ENCODE measurements at regions not wholly inside any gene's neighbourhood (a gene's known extent, or its start where the extent isn't known, plus 50 kb on each side); places are given as distances from the start of the nearest gene placed in this dataset.

DNA sequence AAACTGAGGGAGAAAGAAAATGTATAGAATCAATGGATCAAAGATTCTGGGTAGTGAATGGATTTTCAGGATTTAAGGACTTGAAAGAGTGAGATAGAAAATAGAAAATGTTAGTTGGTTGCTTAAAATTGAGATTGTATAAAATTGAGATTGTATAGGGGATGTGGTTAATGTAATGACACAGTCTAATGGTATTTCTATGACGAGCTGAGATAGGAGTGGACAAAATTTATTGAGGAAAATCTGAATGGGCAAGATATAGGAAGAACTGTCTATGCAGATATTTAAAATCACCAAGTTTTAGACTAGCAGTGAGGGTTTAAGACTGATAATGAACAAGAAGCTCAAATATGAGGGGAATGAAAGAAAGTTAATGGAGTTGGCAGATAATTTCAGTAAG is 406.6 kb downstream of the NYAP2 start:
- TF ChIP-seq, protein P1, sequence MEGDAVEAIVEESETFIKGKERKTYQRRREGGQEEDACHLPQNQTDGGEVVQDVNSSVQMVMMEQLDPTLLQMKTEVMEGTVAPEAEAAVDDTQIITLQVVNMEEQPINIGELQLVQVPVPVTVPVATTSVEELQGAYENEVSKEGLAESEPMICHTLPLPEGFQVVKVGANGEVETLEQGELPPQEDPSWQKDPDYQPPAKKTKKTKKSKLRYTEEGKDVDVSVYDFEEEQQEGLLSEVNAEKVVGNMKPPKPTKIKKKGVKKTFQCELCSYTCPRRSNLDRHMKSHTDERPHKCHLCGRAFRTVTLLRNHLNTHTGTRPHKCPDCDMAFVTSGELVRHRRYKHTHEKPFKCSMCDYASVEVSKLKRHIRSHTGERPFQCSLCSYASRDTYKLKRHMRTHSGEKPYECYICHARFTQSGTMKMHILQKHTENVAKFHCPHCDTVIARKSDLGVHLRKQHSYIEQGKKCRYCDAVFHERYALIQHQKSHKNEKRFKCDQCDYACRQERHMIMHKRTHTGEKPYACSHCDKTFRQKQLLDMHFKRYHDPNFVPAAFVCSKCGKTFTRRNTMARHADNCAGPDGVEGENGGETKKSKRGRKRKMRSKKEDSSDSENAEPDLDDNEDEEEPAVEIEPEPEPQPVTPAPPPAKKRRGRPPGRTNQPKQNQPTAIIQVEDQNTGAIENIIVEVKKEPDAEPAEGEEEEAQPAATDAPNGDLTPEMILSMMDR (tag by site-specific recombination; IDR thresholded peaks at IDR 0.05), result no peak
- TF ChIP-seq ZNF274 (IDR thresholded peaks at IDR 0.05; ENCODE audit: low read length) (no peak), ZNF274 (tag by site-specific recombination; IDR thresholded peaks at IDR 0.05; ENCODE audit: borderline replicate concordance) (no peak), ZNF155 (tag by site-specific recombination; IDR thresholded peaks at IDR 0.05) (no peak), ZSCAN16 (tag by site-specific recombination; IDR thresholded peaks at IDR 0.05) (no peak), REPIN1 (tag by site-specific recombination; IDR thresholded peaks at IDR 0.05; ENCODE audit: low read depth) (no peak), EGR2 (tag by site-specific recombination; IDR thresholded peaks at IDR 0.05; ENCODE audit: low read depth) (no peak)
- TF ChIP-seq, protein P2, sequence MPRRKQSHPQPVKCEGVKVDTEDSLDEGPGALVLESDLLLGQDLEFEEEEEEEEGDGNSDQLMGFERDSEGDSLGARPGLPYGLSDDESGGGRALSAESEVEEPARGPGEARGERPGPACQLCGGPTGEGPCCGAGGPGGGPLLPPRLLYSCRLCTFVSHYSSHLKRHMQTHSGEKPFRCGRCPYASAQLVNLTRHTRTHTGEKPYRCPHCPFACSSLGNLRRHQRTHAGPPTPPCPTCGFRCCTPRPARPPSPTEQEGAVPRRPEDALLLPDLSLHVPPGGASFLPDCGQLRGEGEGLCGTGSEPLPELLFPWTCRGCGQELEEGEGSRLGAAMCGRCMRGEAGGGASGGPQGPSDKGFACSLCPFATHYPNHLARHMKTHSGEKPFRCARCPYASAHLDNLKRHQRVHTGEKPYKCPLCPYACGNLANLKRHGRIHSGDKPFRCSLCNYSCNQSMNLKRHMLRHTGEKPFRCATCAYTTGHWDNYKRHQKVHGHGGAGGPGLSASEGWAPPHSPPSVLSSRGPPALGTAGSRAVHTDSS (tag by site-specific recombination; IDR thresholded peaks at IDR 0.05), result no peak
- TF ChIP-seq, protein P3, sequence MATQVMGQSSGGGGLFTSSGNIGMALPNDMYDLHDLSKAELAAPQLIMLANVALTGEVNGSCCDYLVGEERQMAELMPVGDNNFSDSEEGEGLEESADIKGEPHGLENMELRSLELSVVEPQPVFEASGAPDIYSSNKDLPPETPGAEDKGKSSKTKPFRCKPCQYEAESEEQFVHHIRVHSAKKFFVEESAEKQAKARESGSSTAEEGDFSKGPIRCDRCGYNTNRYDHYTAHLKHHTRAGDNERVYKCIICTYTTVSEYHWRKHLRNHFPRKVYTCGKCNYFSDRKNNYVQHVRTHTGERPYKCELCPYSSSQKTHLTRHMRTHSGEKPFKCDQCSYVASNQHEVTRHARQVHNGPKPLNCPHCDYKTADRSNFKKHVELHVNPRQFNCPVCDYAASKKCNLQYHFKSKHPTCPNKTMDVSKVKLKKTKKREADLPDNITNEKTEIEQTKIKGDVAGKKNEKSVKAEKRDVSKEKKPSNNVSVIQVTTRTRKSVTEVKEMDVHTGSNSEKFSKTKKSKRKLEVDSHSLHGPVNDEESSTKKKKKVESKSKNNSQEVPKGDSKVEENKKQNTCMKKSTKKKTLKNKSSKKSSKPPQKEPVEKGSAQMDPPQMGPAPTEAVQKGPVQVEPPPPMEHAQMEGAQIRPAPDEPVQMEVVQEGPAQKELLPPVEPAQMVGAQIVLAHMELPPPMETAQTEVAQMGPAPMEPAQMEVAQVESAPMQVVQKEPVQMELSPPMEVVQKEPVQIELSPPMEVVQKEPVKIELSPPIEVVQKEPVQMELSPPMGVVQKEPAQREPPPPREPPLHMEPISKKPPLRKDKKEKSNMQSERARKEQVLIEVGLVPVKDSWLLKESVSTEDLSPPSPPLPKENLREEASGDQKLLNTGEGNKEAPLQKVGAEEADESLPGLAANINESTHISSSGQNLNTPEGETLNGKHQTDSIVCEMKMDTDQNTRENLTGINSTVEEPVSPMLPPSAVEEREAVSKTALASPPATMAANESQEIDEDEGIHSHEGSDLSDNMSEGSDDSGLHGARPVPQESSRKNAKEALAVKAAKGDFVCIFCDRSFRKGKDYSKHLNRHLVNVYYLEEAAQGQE (tag by site-specific recombination; IDR thresholded peaks at IDR 0.05), result no peak
- TF ChIP-seq, protein P4, sequence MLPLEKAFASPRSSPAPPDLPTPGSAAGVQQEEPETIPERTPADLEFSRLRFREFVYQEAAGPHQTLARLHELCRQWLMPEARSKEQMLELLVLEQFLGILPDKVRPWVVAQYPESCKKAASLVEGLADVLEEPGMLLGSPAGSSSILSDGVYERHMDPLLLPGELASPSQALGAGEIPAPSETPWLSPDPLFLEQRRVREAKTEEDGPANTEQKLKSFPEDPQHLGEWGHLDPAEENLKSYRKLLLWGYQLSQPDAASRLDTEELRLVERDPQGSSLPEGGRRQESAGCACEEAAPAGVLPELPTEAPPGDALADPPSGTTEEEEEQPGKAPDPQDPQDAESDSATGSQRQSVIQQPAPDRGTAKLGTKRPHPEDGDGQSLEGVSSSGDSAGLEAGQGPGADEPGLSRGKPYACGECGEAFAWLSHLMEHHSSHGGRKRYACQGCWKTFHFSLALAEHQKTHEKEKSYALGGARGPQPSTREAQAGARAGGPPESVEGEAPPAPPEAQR (tag by site-specific recombination; IDR thresholded peaks at IDR 0.05), result no peak
